ENCODE measurements at regions not wholly inside any gene's neighbourhood (a gene's known extent, or its start where the extent isn't known, plus 50 kb on each side); places are given as distances from the start of the nearest gene placed in this dataset.
"Not testable (repeated sequence)": the region's sequence is repeated elsewhere in the genome, so short reads cannot be mapped to it uniquely, and the experiment has no call there.

GRCh38 chr3:110938629-110939028, 133.0 kb upstream of the NECTIN3 start:
- no peak for DNase-seq (ENCODE audit: low spot score)

- no peak for DNase-seq (ENCODE audit: low spot score)
Observed at GRCh38 chr3:110940055-110940454, 131.6 kb upstream of the NECTIN3 start.

GRCh38 chr3:110944782-110945181, 126.8 kb upstream of the NECTIN3 start:
- DNase-seq (ENCODE audit: low spot score), result no peak

- no peak for DNase-seq (ENCODE audit: low spot score)
Observed at GRCh38 chr3:110946810-110947209, 124.8 kb upstream of the NECTIN3 start.

- DNase-seq (ENCODE audit: low spot score), result not testable (repeated sequence)
Observed at GRCh38 chr3:110949194-110949593, 122.4 kb upstream of the NECTIN3 start.

GRCh38 chr3:110955301-110955880, 116.2 kb upstream of the NECTIN3 start:
- no peak for DNase-seq (ENCODE audit: low spot score)

- DNase-seq (ENCODE audit: low spot score), result no peak
Observed at GRCh38 chr3:110956081-110956480, 115.5 kb upstream of the NECTIN3 start.

- DNase-seq (ENCODE audit: low spot score), result no peak
Observed at GRCh38 chr3:110957247-110958025, 114.2 kb upstream of the NECTIN3 start.

GRCh38 chr3:110958313-110959147, 113.1 kb upstream of the NECTIN3 start:
- no peak for DNase-seq (ENCODE audit: low spot score)

- no peak for DNase-seq (ENCODE audit: low spot score)
Observed at GRCh38 chr3:110965976-110966375, 105.6 kb upstream of the NECTIN3 start.

GRCh38 chr3:110966966-110967663, 104.5 kb upstream of the NECTIN3 start:
- DNase-seq (ENCODE audit: low spot score), result no peak

- DNase-seq (ENCODE audit: low spot score), result no peak
Observed at GRCh38 chr3:110968076-110968475, 103.5 kb upstream of the NECTIN3 start.

GRCh38 chr3:110969229-110970211, 102.1 kb upstream of the NECTIN3 start:
- DNase-seq (ENCODE audit: low spot score), result no peak

GRCh38 chr3:110971010-110971601, 100.5 kb upstream of the NECTIN3 start:
- no peak for DNase-seq (ENCODE audit: low spot score)

- no peak for DNase-seq (ENCODE audit: low spot score)
Observed at GRCh38 chr3:110973263-110973895, 98.2 kb upstream of the NECTIN3 start.

- no peak for DNase-seq (ENCODE audit: low spot score)
Observed at GRCh38 chr3:110974902-110975301, 96.7 kb upstream of the NECTIN3 start.

GRCh38 chr3:110984456-110985250, 87.0 kb upstream of the NECTIN3 start:
- DNase-seq (ENCODE audit: low spot score), result no peak

- no peak for DNase-seq (ENCODE audit: low spot score)
Observed at GRCh38 chr3:110989446-110989845, 82.2 kb upstream of the NECTIN3 start.
